Tibial nerve (tissue), 4 donors: ENCODE measurements at regions not wholly inside any gene's neighbourhood (a gene's known extent, or its start where the extent isn't known, plus 50 kb on each side); places are given as distances from the start of the nearest gene placed in this dataset. TPM values are rescaled to one million over a fixed set of nuclear protein-coding genes. Genes with fewer than 3 reads are reported as not detected.

ENCODE experiments used
- DNase-seq, 2 donors: peaks; one replicate each; pipeline ENCODE4 v3.0.0-alpha.2; 2019; ENCODE audit warnings: low spot score in 2 of 2
- H3K27ac ChIP-seq, 4 donors: fragments of 200-600 bp; sonication (generic) in 3 of 4; one replicate each; pipeline ENCODE4 v1.5.1; 2017 to 2019; ENCODE audit warnings: mild to moderate bottlenecking in 1 of 4
- H3K27me3 ChIP-seq, 2 donors: fragments of 200-600 bp; sonication (generic) in 1 of 2; one replicate each; pipeline versions ENCODE4 v1.5.1 to v1.6.0; 2017 to 2019
- H3K36me3 ChIP-seq, 3 donors: fragments of 200-600 bp; sonication (generic); one replicate each; pipeline ENCODE4 v1.5.1; 2018 to 2019
- H3K4me1 ChIP-seq, 4 donors: fragments of 200-600 bp; sonication (generic) in 3 of 4; one replicate each; pipeline ENCODE4 v1.5.1; 2017 to 2019
- H3K4me3 ChIP-seq, 4 donors: fragments of 200-600 bp; sonication (generic) in 3 of 4; one replicate each; pipeline ENCODE4 v1.5.1; 2017 to 2019; ENCODE audit warnings: mild to moderate bottlenecking in 1 of 4, moderate library complexity in 1 of 4
- H3K9me3 ChIP-seq, 4 donors: fragments of 200-600 bp; sonication (generic) in 3 of 4; one replicate each; pipeline ENCODE4 v1.5.1; 2017 to 2019
- CTCF ChIP-seq, 5 experiments: fragments of 200-600 bp in 3 of 5; fragments of 450-650 bp in 2 of 5; sonication (generic) in 3 of 5; IDR thresholded peaks; one replicate each; pipeline ENCODE4 v1.5.1; 2016 to 2019; ENCODE audit warnings: antibody characterized with exemption in 5 of 5, mild to moderate bottlenecking in 3 of 5, moderate library complexity in 2 of 5
- EP300 ChIP-seq, 2 donors: sonication (generic); formaldehyde crosslinking; IDR thresholded peaks; one replicate each; pipeline ENCODE4 v1.6.1; 2017; ENCODE audit warnings: antibody characterized with exemption in 2 of 2, mild to moderate bottlenecking in 1 of 2
- POLR2A ChIP-seq, 2 donors: fragments of 450-650 bp; IDR thresholded peaks; one replicate each; pipeline ENCODE4 v1.6.1; 2017; ENCODE audit warnings: antibody characterized with exemption in 2 of 2, mild to moderate bottlenecking in 2 of 2, moderate library complexity in 2 of 2
- WGBS, 2 donors: methylation state at CpG; one replicate each; pipeline ENCODE4 v1.1.5; 2018; 5-methylcytosine and 5-hydroxymethylcytosine counted together
- small RNA-seq: library from RNA; depleted of rRNA; stranded (forward); fragments of <200 nt; gene quantifications from one replicate; pipeline ENCODE3, GENCODE V24; 2016

- Histone ChIP-seq H3K9me3 (no peaks in the 10 kb centered on the region), H3K4me1 (no peaks in the 10 kb centered on the region), H3K27me3 (no peaks in the 10 kb centered on the region), H3K27ac (no peak overlapping the region), H3K36me3 (no peaks in the 10 kb centered on the region), H3K4me3 (no peak overlapping the region)
- no peak for DNase-seq
- 23 to 25% methylated on average over 6 of the region's 6 CpGs for WGBS, 2 donors
- no peak for TF ChIP-seq CTCF (IDR thresholded peaks at IDR 0.05)
Measured at GRCh38 chr3:118833075-118833474, 201.6 kb downstream of the IGSF11 start.

- Histone ChIP-seq H3K4me1 (no peaks in the 10 kb centered on the region), H3K36me3 (no peaks in the 10 kb centered on the region), H3K4me3 (no peak overlapping the region), H3K9me3 (peaks cover 0 to 38% (median 0%) of the 10 kb centered on the region in 4 donors), H3K27me3 (no peaks in the 10 kb centered on the region), H3K27ac (no peak overlapping the region)
- DNase-seq: no peak
- WGBS, 2 donors: 38 to 100% methylated on average over 1 of the region's 1 CpG
- no peak for TF ChIP-seq EP300 (IDR thresholded peaks at IDR 0.05)
Measured at GRCh38 chr3:118838871-118839270, 195.8 kb downstream of the IGSF11 start.

- Histone ChIP-seq H3K27me3 (no peaks in the 10 kb centered on the region), H3K27ac (no peak overlapping the region), H3K9me3 (peaks cover 0 to 46% (median 0%) of the 10 kb centered on the region in 4 donors), H3K36me3 (no peaks in the 10 kb centered on the region), H3K4me3 (no peak overlapping the region), H3K4me1 (no peaks in the 10 kb centered on the region)
- TF ChIP-seq EP300 (IDR thresholded peaks at IDR 0.05): no peak
- TF ChIP-seq CTCF (IDR thresholded peaks at IDR 0.05): no peak
- TF ChIP-seq POLR2A (IDR thresholded peaks at IDR 0.05): no peak
- DNase-seq: no peak
- WGBS, 2 donors: 94 to 95% methylated on average over 7 of the region's 7 CpGs
Measured at GRCh38 chr3:118842147-118842863, 192.3 kb downstream of the IGSF11 start.

GRCh38 chr3:118846176-118846575 is 188.5 kb downstream of the IGSF11 start:
- Histone ChIP-seq H3K9me3 (peaks cover 0 to 30% (median 0%) of the 10 kb centered on the region in 4 donors), H3K4me1 (no peaks in the 10 kb centered on the region), H3K4me3 (no peak overlapping the region), H3K27me3 (no peaks in the 10 kb centered on the region), H3K27ac (no peak overlapping the region), H3K36me3 (no peaks in the 10 kb centered on the region)
- 81 to 83% methylated on average over 7 of the region's 7 CpGs for WGBS, 2 donors
- DNase-seq: no peak
- no peak for TF ChIP-seq POLR2A (IDR thresholded peaks at IDR 0.05)
- TF ChIP-seq EP300 (IDR thresholded peaks at IDR 0.05): no peak
- TF ChIP-seq CTCF (IDR thresholded peaks at IDR 0.05): no peak

Small RNA genes lying in the stretch of these regions (small RNA-seq; reads per million reads assigned to genes)
- gene MIR4447: not detected
- gene RF01884: not detected
- not detected for gene RNU5E-8P
- not detected for gene RNU6-1200P
